ENCODE measurements at regions not wholly inside any gene's neighbourhood (a gene's known extent, or its start where the extent isn't known, plus 50 kb on each side); places are given as distances from the start of the nearest gene placed in this dataset.

GRCh38 chr11:80620867-80621266 is 1180.0 kb upstream of the TENM4 start:
- Histone ChIP-seq H3K23me2 (ENCODE audit: low read depth, low read length) (no peaks in the 10 kb centered on the region), H3K27ac (ENCODE audit: low read depth, low read length) (no peak overlapping the region), H3K27me3 (replicated peaks in 1 of 4; ENCODE audit: control insufficient read depth in 3 of 4, extremely low read depth in 1 of 4, insufficient read depth in 3 of 4, low read length in 3 of 4) (no peaks in the 10 kb centered on the region), H2AK5ac (ENCODE audit: low read depth, low read length) (no peak overlapping the region), H3K23ac (ENCODE audit: insufficient read length) (no peak overlapping the region), H2BK5ac (ENCODE audit: low read depth, low read length) (no peak overlapping the region), H2BK20ac (ENCODE audit: low read length) (no peak overlapping the region), H2BK15ac (ENCODE audit: low read length) (no peak overlapping the region), H2BK12ac (ENCODE audit: low read depth, low read length) (no peak overlapping the region), H3K18ac (ENCODE audit: extremely low read depth, low read length) (no peak overlapping the region), H3K9me3 (ENCODE audit: insufficient read depth in 2 of 2, low read depth in 1 of 2, low read length in 1 of 2) (no peaks in the 10 kb centered on the region), H3K4ac (replicated peaks; ENCODE audit: insufficient read length, low read depth, low read length) (no peak overlapping the region), H3K79me1 (ENCODE audit: low read depth, low read length) (no peaks in the 10 kb centered on the region), H3K9ac (replicated peaks in 1 of 4; ENCODE audit: extremely low read depth in 1 of 4, low read depth in 3 of 4, low read length in 3 of 4) (no peak overlapping the region), H4K20me1 (replicated peaks in 1 of 2; ENCODE audit: control insufficient read depth in 1 of 2, insufficient read depth in 2 of 2, low read length in 2 of 2) (no peaks in the 10 kb centered on the region), H4K8ac (ENCODE audit: extremely low read depth, insufficient read depth, low read length) (no peak overlapping the region), H2BK120ac (replicated peaks; ENCODE audit: low read depth, low read length) (no peak overlapping the region), H3K4me3 (ENCODE audit: extremely low read depth in 1 of 4, insufficient read depth in 2 of 4, low read depth in 3 of 4, low read length in 4 of 4) (no peak overlapping the region), H4K5ac (ENCODE audit: insufficient read length, low read depth, low read length) (no peak overlapping the region), H4K91ac (replicated peaks; ENCODE audit: insufficient read length, low read length) (no peak overlapping the region), H3K4me2 (ENCODE audit: insufficient read depth in 1 of 2, low read depth in 2 of 2, low read length in 2 of 2) (no peak overlapping the region), H2AFZ (ENCODE audit: low read length) (no peak overlapping the region), H3K79me2 (ENCODE audit: control insufficient read depth in 1 of 2, insufficient read depth in 2 of 2, low read length in 2 of 2) (no peaks in the 10 kb centered on the region), H3K4me1 (replicated peaks in 1 of 4; ENCODE audit: control insufficient read depth in 3 of 4, insufficient read depth in 4 of 4, low read length in 3 of 4) (no peaks in the 10 kb centered on the region; a peak in 1 of 7 replicates), H3K56ac (replicated peaks; ENCODE audit: insufficient read length, low read depth, low read length) (no peak overlapping the region), H3K36me3 (ENCODE audit: control insufficient read depth in 2 of 4, insufficient read depth in 4 of 4, low read length in 3 of 4) (no peaks in the 10 kb centered on the region), H3K14ac (ENCODE audit: insufficient read length) (no peak overlapping the region)
- TF ChIP-seq CHD2 (IDR thresholded peaks at IDR 0.05; ENCODE audit: low read length) = no peak
- TF ChIP-seq USF2 (IDR thresholded peaks at IDR 0.05; ENCODE audit: low read length) = no peak
- TF ChIP-seq SRF (IDR thresholded peaks at IDR 0.05; ENCODE audit: low read depth, low read length) = no peak
- TF ChIP-seq JUND (IDR thresholded peaks at IDR 0.05; ENCODE audit: low read length) = no peak
- TF ChIP-seq FOSL1 (IDR thresholded peaks at IDR 0.05; ENCODE audit: insufficient read depth, low read depth, low read length) = no peak
- no peak for TF ChIP-seq MAFK (IDR thresholded peaks at IDR 0.05; ENCODE audit: low read depth, low read length)
- no peak for TF ChIP-seq GABPA (IDR thresholded peaks at IDR 0.05; ENCODE audit: borderline replicate concordance, insufficient read depth, low read length)
- ChIA-PET CTCF (ENCODE audit: partially characterized antibody) (interaction anchor here (0.6 kb wide), 1 partner anchor 252 kb away, joined by 6 read pairs; no protein-coding TSS in a partner anchor), POLR2A (ENCODE audit: partially characterized antibody) (no interaction called here)
- WGBS, 2 experiments (ENCODE audit: extremely low coverage in 1 of 2, insufficient coverage in 1 of 2, insufficient read length in 1 of 2, insufficient replicate concordance in 2 of 2, low coverage in 1 of 2, low lambda C conversion rate in 2 of 2, missing lambda C conversion rate in 1 of 2) = 88% methylated on average over 2 of the region's 2 CpGs; no CpG with 5 or more reads in 1 of the 2 experiments
- FAIRE-seq (no peak), DNase-seq (ENCODE audit: low read depth in 1 of 2, low spot score in 2 of 2) (no peak)

Data from H1 (cell line).